Keratinocyte (primary cell): ENCODE measurements at regions not wholly inside any gene's neighbourhood (a gene's known extent, or its start where the extent isn't known, plus 50 kb on each side); places are given as distances from the start of the nearest gene placed in this dataset.
"Not testable (repeated sequence)": the region's sequence is repeated elsewhere in the genome, so short reads cannot be mapped to it uniquely, and the experiment has no call there.

ENCODE experiments used
- DNase-seq: peaks from one replicate; pipeline ENCODE4 v3.0.0-alpha.2; 2011; ENCODE audit warnings: low read depth, missing footprints, low spot score
- FAIRE-seq: peaks from 2 replicates; lab custom pipeline; 2011; peaks lifted over from hg19 to GRCh38; lab: Jason Lieb, UNC
- H2AFZ ChIP-seq: 2 replicates; pipeline ENCODE4 v1.6.0; 2012; ENCODE audit warnings: low read length, control low read depth, inconsistent platforms; ENCODE audit not compliant: control insufficient read depth
- H3K27ac ChIP-seq: 2 replicates; pipeline ENCODE4 v1.5.1; 2011; ENCODE audit warnings: low read length; ENCODE audit not compliant: control insufficient read depth, insufficient read depth
- H3K27me3 ChIP-seq: 3 replicates; pipeline ENCODE4 v1.6.0; 2011; ENCODE audit warnings: low read length; ENCODE audit not compliant: control insufficient read depth, insufficient read depth; ENCODE audit errors: extremely low read depth
- H3K36me3 ChIP-seq, 2 experiments: 2 replicates in 1 of 2; 3 replicates in 1 of 2; pipeline ENCODE4 v1.5.1; 2011; ENCODE audit warnings: low read length in 2 of 2, mild to moderate bottlenecking in 1 of 2; ENCODE audit not compliant: control insufficient read depth in 2 of 2, insufficient read depth in 2 of 2; ENCODE audit errors: extremely low read depth in 1 of 2
- H3K4me1 ChIP-seq: 3 replicates; pipeline ENCODE4 v1.5.1; 2011; ENCODE audit warnings: low read length; ENCODE audit not compliant: control insufficient read depth, insufficient read depth; ENCODE audit errors: extremely low read depth
- H3K4me2 ChIP-seq: 3 replicates; pipeline ENCODE4 v1.6.0; 2011; ENCODE audit warnings: low read depth, low read length; ENCODE audit not compliant: control insufficient read depth, insufficient read depth; ENCODE audit errors: extremely low read depth
- H3K4me3 ChIP-seq, 3 experiments: fragments of 200-600 bp in 1 of 3; sonication (generic) in 1 of 3; 2 replicates in 2 of 3; 3 replicates in 1 of 3; pipeline ENCODE4 v1.5.1; 2011 to 2016; ENCODE audit warnings: low read length in 3 of 3, mild to moderate bottlenecking in 3 of 3, control low read depth in 2 of 3, inconsistent platforms in 1 of 3, low read depth in 1 of 3, mixed read lengths in 1 of 3, mixed run types in 1 of 3, moderate library complexity in 1 of 3; ENCODE audit not compliant: control insufficient read depth in 2 of 3, insufficient read depth in 2 of 3; ENCODE audit errors: extremely low read depth in 1 of 3
- H3K79me2 ChIP-seq: 2 replicates; pipeline ENCODE4 v1.6.0; 2012; ENCODE audit warnings: low read length; ENCODE audit not compliant: control insufficient read depth, insufficient read depth
- H3K9ac ChIP-seq: 3 replicates; pipeline ENCODE4 v1.6.0; 2011; ENCODE audit warnings: low read length; ENCODE audit not compliant: control insufficient read depth, insufficient read depth; ENCODE audit errors: extremely low read depth
- H3K9me1 ChIP-seq: 3 replicates; pipeline ENCODE4 v1.6.0; 2011; ENCODE audit warnings: low read length; ENCODE audit not compliant: control insufficient read depth, insufficient read depth; ENCODE audit errors: extremely low read depth
- H3K9me3 ChIP-seq: 2 replicates; pipeline ENCODE4 v1.5.1; 2012; ENCODE audit warnings: low read depth, low read length; ENCODE audit not compliant: control insufficient read depth
- H4K20me1 ChIP-seq: 3 replicates; pipeline ENCODE4 v1.6.0; 2011; ENCODE audit warnings: low read length; ENCODE audit not compliant: control insufficient read depth, insufficient read depth; ENCODE audit errors: extremely low read depth
- CTCF ChIP-seq, 3 experiments: IDR thresholded peaks in 1 of 3; conservative IDR thresholded peaks in 1 of 3; optimal IDR thresholded peaks in 1 of 3; 2 replicates in 2 of 3; 3 replicates in 1 of 3; pipeline versions ENCODE3 to v1.5.1; 2011; ENCODE audit warnings: low read length in 3 of 3, mild to moderate bottlenecking in 3 of 3, moderate library complexity in 2 of 3, control low read depth in 1 of 3, inconsistent platforms in 1 of 3; ENCODE audit not compliant: insufficient read depth in 2 of 3; ENCODE audit errors: extremely low read depth in 1 of 3
- EZH2 ChIP-seq: IDR thresholded peaks from one replicate; pipeline ENCODE4 v1.6.1; 2012; ENCODE audit warnings: inconsistent platforms, mild to moderate bottlenecking, low read length, moderate library complexity
- dilution Hi-C: fragments of 300-500 bp; cut with MboI; formaldehyde crosslinking; loops from one replicate; pipeline ENCODE4 v1.7.0; 2020; ENCODE audit warnings: low sequenced_read_pairs; ENCODE audit not compliant: extremely low pct_ligation_motif_present

GRCh38 chr4:189870511-189871234 lies 70.0 kb upstream of the FRG1 start:
- Histone ChIP-seq H3K27ac (no peak overlapping the region), H4K20me1 (no peaks in the 10 kb centered on the region), H3K36me3 (no peaks in the 10 kb centered on the region), H3K9me3 (peaks cover 5% of the 10 kb centered on the region), H3K4me1 (no peaks in the 10 kb centered on the region), H3K79me2 (no peaks in the 10 kb centered on the region), H3K4me3 (no peak overlapping the region), H3K4me2 (no peak overlapping the region), H2AFZ (no peak overlapping the region), H3K9me1 (no peaks in the 10 kb centered on the region), H3K9ac (no peak overlapping the region), H3K27me3 (no peaks in the 10 kb centered on the region)
- dilution Hi-C loops: no loop called here
- DNase-seq (no peak), FAIRE-seq (no peak)
- TF ChIP-seq CTCF (optimal IDR thresholded peaks at IDR 0.05 in 1 of 3, IDR thresholded peaks at IDR 0.05 in 1 of 3, conservative IDR thresholded peaks at IDR 0.05 in 1 of 3; ENCODE audit: extremely low read depth in 1 of 3, insufficient read depth in 2 of 3, low read length in 3 of 3): no peak

GRCh38 chr4:189874591-189874990 lies 66.1 kb upstream of the FRG1 start:
- DNase-seq (no peak), FAIRE-seq (no peak)
- Histone ChIP-seq H3K4me2 (no peak overlapping the region), H3K9me1 (no peaks in the 10 kb centered on the region), H3K36me3 (no peaks in the 10 kb centered on the region), H3K4me3 (no peak overlapping the region), H3K27ac (no peak overlapping the region), H2AFZ (no peak overlapping the region), H3K9me3 (no peaks in the 10 kb centered on the region), H3K79me2 (no peaks in the 10 kb centered on the region), H3K9ac (no peak overlapping the region), H4K20me1 (no peaks in the 10 kb centered on the region), H3K4me1 (no peaks in the 10 kb centered on the region), H3K27me3 (no peaks in the 10 kb centered on the region)
- TF ChIP-seq CTCF (optimal IDR thresholded peaks at IDR 0.05 in 1 of 3, IDR thresholded peaks at IDR 0.05 in 1 of 3, conservative IDR thresholded peaks at IDR 0.05 in 1 of 3; ENCODE audit: extremely low read depth in 1 of 3, insufficient read depth in 2 of 3, low read length in 3 of 3) (no peak), EZH2 (no peak)
- dilution Hi-C loops: no loop called here

DNA sequence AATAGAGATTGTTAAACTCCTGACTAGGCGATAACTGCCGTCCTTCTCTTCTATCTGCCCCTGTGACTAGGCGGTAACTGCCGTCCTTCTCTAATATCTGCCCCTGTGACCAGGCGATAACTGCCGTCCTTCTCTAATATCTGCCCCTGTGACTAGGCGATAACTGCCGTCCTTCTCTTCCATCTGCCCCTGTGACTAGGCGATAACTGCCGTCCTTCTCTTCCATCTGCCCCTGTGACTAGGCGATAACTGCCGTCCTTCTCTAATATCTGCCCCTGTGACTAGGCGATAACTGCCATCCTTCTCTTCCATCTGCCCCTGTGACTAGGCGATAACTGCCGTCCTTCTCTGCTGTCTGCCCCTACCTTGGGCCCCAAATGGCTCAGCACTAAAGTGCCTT lies 59.5 kb upstream of the FRG1 start:
- H3K9ac ChIP-seq, H3K36me3 ChIP-seq, H3K4me2 ChIP-seq, dilution Hi-C loops, H3K4me1 ChIP-seq, H2AFZ ChIP-seq, H4K20me1 ChIP-seq, DNase-seq, H3K4me3 ChIP-seq, FAIRE-seq, H3K9me1 ChIP-seq, H3K27me3 ChIP-seq, H3K9me3 ChIP-seq, H3K27ac ChIP-seq, H3K79me2 ChIP-seq: not testable (repeated sequence)

DNA sequence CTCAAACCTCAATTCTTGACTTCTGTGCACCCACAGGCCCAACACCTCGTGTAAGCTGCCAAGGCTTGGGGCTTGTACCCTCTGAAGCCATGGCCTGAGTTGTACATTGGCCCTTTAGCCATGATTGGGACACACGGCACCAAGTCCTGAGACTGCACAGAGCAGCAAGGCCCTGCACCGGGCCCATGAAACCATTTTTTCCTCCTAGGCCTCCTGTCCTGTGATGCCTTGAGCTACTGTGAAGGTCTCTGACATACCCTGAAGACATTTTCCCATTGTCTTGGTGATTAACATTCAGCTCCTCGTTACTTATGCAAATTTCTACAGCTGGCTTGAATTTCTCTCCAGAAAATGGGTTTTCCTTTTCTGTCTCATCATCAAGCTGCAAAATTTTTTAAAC lies 52.3 kb upstream of the FRG1 start:
- H3K9me1 ChIP-seq, H3K27me3 ChIP-seq, H2AFZ ChIP-seq, DNase-seq, H3K9me3 ChIP-seq, H3K4me2 ChIP-seq, H3K4me1 ChIP-seq, dilution Hi-C loops, H3K27ac ChIP-seq, H3K79me2 ChIP-seq, H3K36me3 ChIP-seq, H3K4me3 ChIP-seq, FAIRE-seq, H3K9ac ChIP-seq, H4K20me1 ChIP-seq: not testable (repeated sequence)
